OCI-LY1 (cell line): ENCODE measurements at regions not wholly inside any gene's neighbourhood (a gene's known extent, or its start where the extent isn't known, plus 50 kb on each side); places are given as distances from the start of the nearest gene placed in this dataset.

Experiments
- H2AFZ ChIP-seq: fragments of 200-600 bp; sonication (generic), shearing (Covaris generic); 2 replicates; pipeline ENCODE4 v1.6.0; 2014; ENCODE audit warnings: antibody characterized with exemption, mild to moderate bottlenecking, low read length
- H3F3A ChIP-seq: fragments of 200-600 bp; sonication (generic), shearing (Covaris generic); 2 replicates; pipeline ENCODE4 v1.6.0; 2014; ENCODE audit warnings: mild to moderate bottlenecking, antibody characterized with exemption, low read length, moderate library complexity; ENCODE audit not compliant: insufficient read depth
- H3K27ac ChIP-seq: fragments of 200-600 bp; sonication (generic); 2 replicates; pipeline ENCODE4 v1.5.1; 2014; ENCODE audit warnings: low read length, mixed run types, mild to moderate bottlenecking, low read depth; ENCODE audit not compliant: poor library complexity, severe bottlenecking
- H3K27me3 ChIP-seq: fragments of 200-600 bp; sonication (generic); 2 replicates; pipeline ENCODE4 v1.6.0; 2014; ENCODE audit warnings: antibody characterized with exemption, mild to moderate bottlenecking, low read length, moderate library complexity; ENCODE audit not compliant: insufficient read depth
- H3K36me3 ChIP-seq: fragments of 200-600 bp; sonication (generic); 2 replicates; pipeline ENCODE4 v1.6.1; 2014; ENCODE audit warnings: mild to moderate bottlenecking, antibody characterized with exemption, low read length, moderate library complexity, mixed read lengths; ENCODE audit not compliant: insufficient read depth
- H3K4me1 ChIP-seq: fragments of 200-600 bp; sonication (generic); 2 replicates; pipeline ENCODE4 v1.5.1; 2014; ENCODE audit warnings: mild to moderate bottlenecking, low read length, moderate library complexity; ENCODE audit not compliant: insufficient read depth, severe bottlenecking
- H3K4me2 ChIP-seq: fragments of 200-600 bp; sonication (generic), shearing (Covaris generic); 2 replicates; pipeline ENCODE4 v1.6.1; 2014; ENCODE audit warnings: low read length
- H3K4me3 ChIP-seq: fragments of 200-600 bp; sonication (generic); 2 replicates; pipeline ENCODE4 v1.5.1; 2014; ENCODE audit warnings: low read length, low read depth, mild to moderate bottlenecking, mixed read lengths; ENCODE audit not compliant: poor library complexity, severe bottlenecking
- H3K79me2 ChIP-seq: fragments of 200-600 bp; shearing (Covaris generic); 2 replicates; pipeline ENCODE4 v1.6.1; 2016; ENCODE audit warnings: mixed run types, low read length, mixed read lengths; ENCODE audit not compliant: insufficient read depth
- H3K9ac ChIP-seq: fragments of 200-600 bp; sonication (generic), shearing (Covaris generic); 2 replicates; pipeline ENCODE4 v1.6.1; 2014; ENCODE audit warnings: mild to moderate bottlenecking, low read length, mixed read lengths
- H3K9me2 ChIP-seq: fragments of 200-600 bp; sonication (generic), shearing (Covaris generic); 2 replicates; pipeline ENCODE4 v1.6.1; 2014; ENCODE audit warnings: low read depth, mild to moderate bottlenecking, low read length, mixed read lengths
- H3K9me3 ChIP-seq: fragments of 200-600 bp; shearing (Covaris generic); 2 replicates; pipeline ENCODE4 v1.6.1; 2014; ENCODE audit warnings: low read length, mixed read lengths
- H4K20me1 ChIP-seq: fragments of 200-600 bp; sonication (generic), shearing (Covaris generic); 2 replicates; pipeline ENCODE4 v1.6.0; 2016; ENCODE audit warnings: mild to moderate bottlenecking, low read length; ENCODE audit not compliant: insufficient read depth
- EZH2 ChIP-seq: fragments of 200-600 bp; sonication (generic), shearing (Covaris generic); IDR thresholded peaks from 2 replicates; pipeline ENCODE4 v1.8.0; 2017; ENCODE audit warnings: borderline replicate concordance, mixed run types, mild to moderate bottlenecking, antibody characterized with exemption, low read length, moderate library complexity, mixed read lengths
- TF ChIP-seq, protein P1 (sequence below): fragments of 200-600 bp; sonication (generic), shearing (Covaris generic); IDR thresholded peaks from 2 replicates; pipeline ENCODE4 v1.5.1; 2017; ENCODE audit warnings: mild to moderate bottlenecking, antibody characterized with exemption, low read length, moderate library complexity, mixed read lengths

DNA sequence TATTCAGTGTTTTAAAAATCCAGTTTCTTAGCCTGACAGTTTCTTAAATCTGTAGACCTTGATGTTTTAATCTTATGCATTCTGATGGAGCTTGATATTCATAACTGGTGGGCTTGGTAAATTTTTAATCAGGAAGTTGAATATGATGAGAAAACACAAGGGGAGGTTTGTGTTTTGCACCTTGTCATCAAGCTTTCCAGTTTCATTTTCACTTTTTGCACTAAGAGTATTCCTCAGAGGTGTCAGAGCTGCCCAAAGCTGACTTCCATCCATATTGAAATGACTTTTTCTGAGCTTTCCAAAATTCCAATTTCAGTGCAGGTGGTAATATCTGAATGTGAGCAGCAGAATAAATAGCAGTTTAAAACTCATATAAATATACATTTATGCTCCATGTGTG lies 555.0 kb upstream of the RBFOX1 start:
- no peaks in the 10 kb centered on the region for H3K79me2 ChIP-seq
- H3K4me3 ChIP-seq = no peak overlapping the region
- no peaks in the 10 kb centered on the region for H3F3A ChIP-seq
- H3K9me2 ChIP-seq = no peaks in the 10 kb centered on the region
- no peaks in the 10 kb centered on the region for H3K36me3 ChIP-seq
- H3K9ac ChIP-seq = no peak overlapping the region
- no peaks in the 10 kb centered on the region for H3K27me3 ChIP-seq
- H4K20me1 ChIP-seq = no peaks in the 10 kb centered on the region
- H3K27ac ChIP-seq = no peak overlapping the region
- H3K4me1 ChIP-seq = no peaks in the 10 kb centered on the region
- no peaks in the 10 kb centered on the region for H3K9me3 ChIP-seq
- TF ChIP-seq, protein P1, sequence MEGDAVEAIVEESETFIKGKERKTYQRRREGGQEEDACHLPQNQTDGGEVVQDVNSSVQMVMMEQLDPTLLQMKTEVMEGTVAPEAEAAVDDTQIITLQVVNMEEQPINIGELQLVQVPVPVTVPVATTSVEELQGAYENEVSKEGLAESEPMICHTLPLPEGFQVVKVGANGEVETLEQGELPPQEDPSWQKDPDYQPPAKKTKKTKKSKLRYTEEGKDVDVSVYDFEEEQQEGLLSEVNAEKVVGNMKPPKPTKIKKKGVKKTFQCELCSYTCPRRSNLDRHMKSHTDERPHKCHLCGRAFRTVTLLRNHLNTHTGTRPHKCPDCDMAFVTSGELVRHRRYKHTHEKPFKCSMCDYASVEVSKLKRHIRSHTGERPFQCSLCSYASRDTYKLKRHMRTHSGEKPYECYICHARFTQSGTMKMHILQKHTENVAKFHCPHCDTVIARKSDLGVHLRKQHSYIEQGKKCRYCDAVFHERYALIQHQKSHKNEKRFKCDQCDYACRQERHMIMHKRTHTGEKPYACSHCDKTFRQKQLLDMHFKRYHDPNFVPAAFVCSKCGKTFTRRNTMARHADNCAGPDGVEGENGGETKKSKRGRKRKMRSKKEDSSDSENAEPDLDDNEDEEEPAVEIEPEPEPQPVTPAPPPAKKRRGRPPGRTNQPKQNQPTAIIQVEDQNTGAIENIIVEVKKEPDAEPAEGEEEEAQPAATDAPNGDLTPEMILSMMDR = no peak
- no peak for TF ChIP-seq EZH2
- no peak overlapping the region for H3K4me2 ChIP-seq
- H2AFZ ChIP-seq = no peak overlapping the region

DNA sequence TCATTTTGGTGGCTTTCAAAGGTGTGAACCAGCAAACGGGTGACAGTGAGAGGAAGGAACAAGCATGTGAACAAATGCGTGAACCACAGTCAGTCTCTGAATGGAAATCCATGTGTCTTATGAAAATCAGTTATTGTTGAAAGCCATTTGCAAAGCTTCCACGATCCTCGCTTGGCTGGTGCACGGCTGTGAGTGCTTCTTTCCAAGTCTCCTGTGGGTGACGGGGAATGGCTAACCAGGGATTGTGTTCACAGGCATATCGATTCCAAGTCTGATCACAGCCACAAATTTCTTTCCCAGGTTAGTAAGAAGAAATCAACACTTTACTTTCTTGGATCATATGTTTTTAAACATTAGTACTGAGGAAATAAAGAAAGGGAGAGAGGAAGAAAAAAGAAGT lies 556.9 kb upstream of the RBFOX1 start:
- H3K4me1 ChIP-seq = no peaks in the 10 kb centered on the region
- no peak overlapping the region for H3K9ac ChIP-seq
- no peaks in the 10 kb centered on the region for H3K9me2 ChIP-seq
- H3F3A ChIP-seq = no peaks in the 10 kb centered on the region
- H3K9me3 ChIP-seq = no peaks in the 10 kb centered on the region
- H3K4me3 ChIP-seq = no peak overlapping the region
- no peaks in the 10 kb centered on the region for H3K36me3 ChIP-seq
- no peak for TF ChIP-seq EZH2
- TF ChIP-seq, protein P1 = no peak
- H3K27ac ChIP-seq = no peak overlapping the region
- no peaks in the 10 kb centered on the region for H4K20me1 ChIP-seq
- no peak overlapping the region for H2AFZ ChIP-seq
- H3K4me2 ChIP-seq = no peak overlapping the region
- H3K27me3 ChIP-seq = no peaks in the 10 kb centered on the region
- H3K79me2 ChIP-seq = no peaks in the 10 kb centered on the region

DNA sequence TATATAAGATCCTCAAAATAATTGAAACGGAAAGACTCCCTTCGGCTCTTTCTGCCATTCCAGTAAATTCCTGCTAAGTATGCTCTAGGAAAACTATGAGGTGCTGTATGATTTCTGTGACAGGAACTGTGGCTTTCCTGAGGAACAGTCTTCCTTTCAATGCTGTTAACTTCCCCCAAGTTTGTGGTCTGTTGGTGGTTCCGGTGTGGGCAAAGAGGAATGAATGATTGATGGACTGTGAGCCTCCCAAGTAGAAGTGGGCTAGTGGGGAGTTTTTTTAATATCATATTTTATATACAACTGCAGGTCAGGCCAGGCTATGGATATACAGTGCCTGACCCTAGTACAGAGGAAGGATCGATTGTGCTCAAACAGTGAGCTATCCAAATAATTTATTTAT lies 560.7 kb upstream of the RBFOX1 start:
- H3K4me3 ChIP-seq = no peak overlapping the region
- H3K4me2 ChIP-seq = no peak overlapping the region
- H3K4me1 ChIP-seq = no peaks in the 10 kb centered on the region
- H3F3A ChIP-seq = no peaks in the 10 kb centered on the region
- H3K9ac ChIP-seq = no peak overlapping the region
- H4K20me1 ChIP-seq = no peaks in the 10 kb centered on the region
- H3K79me2 ChIP-seq = no peaks in the 10 kb centered on the region
- H2AFZ ChIP-seq = no peak overlapping the region
- no peak for TF ChIP-seq EZH2
- TF ChIP-seq, protein P1 = no peak
- H3K9me3 ChIP-seq = no peaks in the 10 kb centered on the region
- H3K36me3 ChIP-seq = no peaks in the 10 kb centered on the region
- H3K27ac ChIP-seq = no peak overlapping the region
- no peaks in the 10 kb centered on the region for H3K27me3 ChIP-seq
- no peaks in the 10 kb centered on the region for H3K9me2 ChIP-seq
